ENCODE measurements at regions not wholly inside any gene's neighbourhood (a gene's known extent, or its start where the extent isn't known, plus 50 kb on each side); places are given as distances from the start of the nearest gene placed in this dataset.

- TF ChIP-seq CTCF (IDR thresholded peaks at IDR 0.05) (no peak), POLR2A (IDR thresholded peaks at IDR 0.05) (no peak)
These were observed 139.3 kb downstream of the CXCL12 start for GRCh38 chr10:44245601-44245938.
